Liver (tissue), 8 donors: ENCODE measurements at regions not wholly inside any gene's neighbourhood (a gene's known extent, or its start where the extent isn't known, plus 50 kb on each side); places are given as distances from the start of the nearest gene placed in this dataset.

Source experiments
- DNase-seq: peaks from one replicate; pipeline ENCODE4 v3.0.0-alpha.2; 2017; ENCODE audit warnings: low spot score
- H3K27ac ChIP-seq, 2 donors: one replicate each; pipeline ENCODE4 v1.7.0; 2013; ENCODE audit warnings: inconsistent platforms in 2 of 2, low read length in 2 of 2, control low read depth in 1 of 2, low read depth in 1 of 2, mild to moderate bottlenecking in 1 of 2
- H3K27me3 ChIP-seq, 4 donors: one replicate each; pipeline versions ENCODE4 v1.6.1 to v1.7.0; 2013; ENCODE audit warnings: low read length in 3 of 4, inconsistent platforms in 1 of 4, mild to moderate bottlenecking in 1 of 4, moderate library complexity in 1 of 4; ENCODE audit not compliant: control insufficient read depth in 4 of 4, insufficient read depth in 4 of 4
- H3K36me3 ChIP-seq, 4 donors: one replicate each; pipeline versions ENCODE4 v1.6.1 to v1.7.0; 2013; ENCODE audit warnings: low read length in 3 of 4, mild to moderate bottlenecking in 3 of 4, low read depth in 1 of 4, moderate library complexity in 1 of 4; ENCODE audit not compliant: control insufficient read depth in 4 of 4, insufficient read depth in 3 of 4
- H3K4me1 ChIP-seq, 4 donors: one replicate each; pipeline versions ENCODE4 v1.6.1 to v1.7.0; 2013; ENCODE audit warnings: low read length in 3 of 4, mild to moderate bottlenecking in 3 of 4, moderate library complexity in 1 of 4; ENCODE audit not compliant: control insufficient read depth in 4 of 4, insufficient read depth in 4 of 4
- H3K4me3 ChIP-seq, 3 donors: one replicate each; pipeline versions ENCODE4 v1.6.1 to v1.7.0; 2013; ENCODE audit warnings: low read length in 3 of 3, control low read depth in 1 of 3, low read depth in 1 of 3, mild to moderate bottlenecking in 1 of 3
- H3K9ac ChIP-seq, 2 donors: one replicate each; pipeline ENCODE4 v1.7.0; 2013; ENCODE audit warnings: low read length in 2 of 2, mild to moderate bottlenecking in 2 of 2, moderate library complexity in 2 of 2, control low read depth in 1 of 2, low read depth in 1 of 2
- H3K9me3 ChIP-seq, 4 donors: one replicate each; pipeline versions ENCODE4 v1.6.1 to v1.7.0; 2013; ENCODE audit warnings: low read length in 3 of 4; ENCODE audit not compliant: control insufficient read depth in 4 of 4
- CTCF ChIP-seq: fragments of 150-350 bp; IDR thresholded peaks from 2 replicates; pipeline ENCODE4 v1.5.1; 2017; ENCODE audit warnings: improper control_type of control experiment, low read depth, low read length; ENCODE audit not compliant: missing input control
- FOXA2 ChIP-seq: IDR thresholded peaks from 2 replicates; pipeline ENCODE4 v1.6.1; 2016; ENCODE audit warnings: antibody characterized with exemption
- GABPA ChIP-seq, 2 donors: IDR thresholded peaks in 1 of 2; conservative IDR thresholded peaks in 1 of 2; 2 replicates each; pipeline ENCODE4 v1.6.1; 2016; ENCODE audit warnings: antibody characterized with exemption in 2 of 2, mild to moderate bottlenecking in 1 of 2, moderate library complexity in 1 of 2
- HNF4G ChIP-seq: IDR thresholded peaks from 2 replicates; pipeline ENCODE4 v1.6.1; 2016; ENCODE audit warnings: antibody characterized with exemption
- JUND ChIP-seq, 2 donors: IDR thresholded peaks; 2 replicates each; pipeline ENCODE4 v1.6.1; 2016; ENCODE audit warnings: antibody characterized with exemption in 2 of 2
- NR2F2 ChIP-seq: IDR thresholded peaks from 2 replicates; pipeline ENCODE4 v1.6.1; 2016; ENCODE audit warnings: antibody characterized with exemption
- REST ChIP-seq: IDR thresholded peaks from 2 replicates; pipeline ENCODE4 v1.6.1; 2016; ENCODE audit warnings: antibody characterized with exemption, mild to moderate bottlenecking
- RXRA ChIP-seq, 2 donors: IDR thresholded peaks; 2 replicates each; pipeline ENCODE4 v1.6.1; 2017 to 2018; ENCODE audit warnings: antibody characterized with exemption in 2 of 2, mild to moderate bottlenecking in 1 of 2
- TAF1 ChIP-seq: conservative IDR thresholded peaks from 2 replicates; pipeline ENCODE4 v1.6.1; 2016; ENCODE audit warnings: antibody characterized with exemption, mild to moderate bottlenecking
- WGBS: extraction: QIAGEN DNeasy Blood & Tissue Kit; methylation state at CpG from one replicate; pipeline ENCODE4 v1.1.7; 2013; 5-methylcytosine and 5-hydroxymethylcytosine counted together
- TF ChIP-seq, protein P1 (sequence below): IDR thresholded peaks from 2 replicates; pipeline ENCODE4 v1.6.1; 2016; ENCODE audit warnings: antibody characterized with exemption
- TF ChIP-seq, protein P2 (sequence below): IDR thresholded peaks from 2 replicates; pipeline ENCODE4 v1.6.1; 2016; ENCODE audit warnings: antibody characterized with exemption
- TF ChIP-seq, protein P3 (sequence below): IDR thresholded peaks from 2 replicates; pipeline ENCODE4 v1.6.1; 2016; ENCODE audit warnings: antibody characterized with exemption
- donor health status: healthy.
- donor health status: healthy.
- donor health status: healthy.
- donor health status: healthy.
- donor health status: healthy.

DNA sequence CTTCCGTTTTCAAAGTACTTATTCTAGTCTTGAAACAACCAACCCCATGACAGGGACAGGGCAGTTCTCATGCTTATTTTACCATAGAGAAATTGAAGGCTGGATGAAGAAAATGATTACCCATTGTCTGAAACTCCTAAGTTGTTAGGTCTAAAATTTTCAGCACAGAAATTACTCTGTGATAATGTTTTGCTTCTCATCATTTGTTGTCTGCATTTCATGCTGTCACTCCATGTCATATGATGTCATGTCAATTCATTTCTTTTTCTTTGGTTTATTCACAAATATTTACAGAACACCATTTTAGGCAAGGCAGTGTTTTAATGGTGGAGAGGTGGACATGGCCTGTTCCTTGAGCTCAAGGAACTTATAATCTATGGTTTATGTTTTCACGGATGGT is 98.2 kb upstream of the RASGRP1 start:
- Histone ChIP-seq H3K9me3 (no peaks in the 10 kb centered on the region), H3K36me3 (no peaks in the 10 kb centered on the region), H3K4me1 (no peaks in the 10 kb centered on the region), H3K4me3 (no peak overlapping the region), H3K9ac (no peak overlapping the region), H3K27me3 (peaks cover 0 to 8% (median 5%) of the 10 kb centered on the region in 4 donors), H3K27ac (no peak overlapping the region)
- TF ChIP-seq, protein P1, sequence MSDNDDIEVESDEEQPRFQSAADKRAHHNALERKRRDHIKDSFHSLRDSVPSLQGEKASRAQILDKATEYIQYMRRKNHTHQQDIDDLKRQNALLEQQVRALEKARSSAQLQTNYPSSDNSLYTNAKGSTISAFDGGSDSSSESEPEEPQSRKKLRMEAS: no peak
- no peak for TF ChIP-seq REST
- no peak for TF ChIP-seq HNF4G
- no peak for TF ChIP-seq GABPA (IDR thresholded peaks at IDR 0.05 in 1 of 2, conservative IDR thresholded peaks at IDR 0.05 in 1 of 2)
- TF ChIP-seq FOXA2: no peak
- 82% methylated on average over 2 of the region's 2 CpGs for WGBS
- no peak for DNase-seq

- no peaks in the 10 kb centered on the region for H3K36me3 ChIP-seq
- TF ChIP-seq, protein P2, sequence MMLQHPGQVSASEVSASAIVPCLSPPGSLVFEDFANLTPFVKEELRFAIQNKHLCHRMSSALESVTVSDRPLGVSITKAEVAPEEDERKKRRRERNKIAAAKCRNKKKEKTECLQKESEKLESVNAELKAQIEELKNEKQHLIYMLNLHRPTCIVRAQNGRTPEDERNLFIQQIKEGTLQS: no peak
- TF ChIP-seq, protein P1: no peak
- 71% methylated on average over 3 of the region's 3 CpGs for WGBS
Measured at GRCh38 chr15:38665586-38666305, 101.1 kb upstream of the RASGRP1 start.

GRCh38 chr15:38666865-38667510 is 102.4 kb upstream of the RASGRP1 start:
- H3K4me3 ChIP-seq: no peak overlapping the region
- H3K27ac ChIP-seq: no peak overlapping the region
- peaks cover 0 to 5% (median 4%) of the 10 kb centered on the region in 4 donors for H3K27me3 ChIP-seq
- 23% methylated on average over 4 of the region's 4 CpGs for WGBS
- no peak for DNase-seq
- H3K9me3 ChIP-seq: no peaks in the 10 kb centered on the region
- H3K9ac ChIP-seq: no peak overlapping the region
- H3K4me1 ChIP-seq: no peaks in the 10 kb centered on the region
- no peaks in the 10 kb centered on the region for H3K36me3 ChIP-seq
- TF ChIP-seq GABPA (IDR thresholded peaks at IDR 0.05 in 1 of 2, conservative IDR thresholded peaks at IDR 0.05 in 1 of 2): no peak
- TF ChIP-seq, protein P3, sequence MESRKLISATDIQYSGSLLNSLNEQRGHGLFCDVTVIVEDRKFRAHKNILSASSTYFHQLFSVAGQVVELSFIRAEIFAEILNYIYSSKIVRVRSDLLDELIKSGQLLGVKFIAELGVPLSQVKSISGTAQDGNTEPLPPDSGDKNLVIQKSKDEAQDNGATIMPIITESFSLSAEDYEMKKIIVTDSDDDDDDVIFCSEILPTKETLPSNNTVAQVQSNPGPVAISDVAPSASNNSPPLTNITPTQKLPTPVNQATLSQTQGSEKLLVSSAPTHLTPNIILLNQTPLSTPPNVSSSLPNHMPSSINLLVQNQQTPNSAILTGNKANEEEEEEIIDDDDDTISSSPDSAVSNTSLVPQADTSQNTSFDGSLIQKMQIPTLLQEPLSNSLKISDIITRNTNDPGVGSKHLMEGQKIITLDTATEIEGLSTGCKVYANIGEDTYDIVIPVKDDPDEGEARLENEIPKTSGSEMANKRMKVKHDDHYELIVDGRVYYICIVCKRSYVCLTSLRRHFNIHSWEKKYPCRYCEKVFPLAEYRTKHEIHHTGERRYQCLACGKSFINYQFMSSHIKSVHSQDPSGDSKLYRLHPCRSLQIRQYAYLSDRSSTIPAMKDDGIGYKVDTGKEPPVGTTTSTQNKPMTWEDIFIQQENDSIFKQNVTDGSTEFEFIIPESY: no peak
- TF ChIP-seq JUND (IDR thresholded peaks at IDR 0.05): no peak
- no peak for TF ChIP-seq REST
- no peak for TF ChIP-seq NR2F2
- TF ChIP-seq RXRA (IDR thresholded peaks at IDR 0.05): no peak
- TF ChIP-seq FOXA2: no peak
- no peak for TF ChIP-seq CTCF
- TF ChIP-seq, protein P2: no peak
- no peak for TF ChIP-seq TAF1

More at GRCh38 chr15:38665586-38666305, 101.1 kb upstream of the RASGRP1 start:
- no peak overlapping the region for H3K9ac ChIP-seq
- H3K9me3 ChIP-seq: no peaks in the 10 kb centered on the region
- no peak for DNase-seq
- H3K4me1 ChIP-seq: no peaks in the 10 kb centered on the region
- peaks cover 0 to 5% (median 4%) of the 10 kb centered on the region in 4 donors for H3K27me3 ChIP-seq
- no peak overlapping the region for H3K4me3 ChIP-seq
- no peak overlapping the region for H3K27ac ChIP-seq
